ENCODE measurements at regions not wholly inside any gene's neighbourhood (a gene's known extent, or its start where the extent isn't known, plus 50 kb on each side); places are given as distances from the start of the nearest gene placed in this dataset.

- no peaks in the 10 kb centered on the region for H3K9me3 ChIP-seq
- H3K4me1 ChIP-seq = no peaks in the 10 kb centered on the region
- no peak overlapping the region for H3K27ac ChIP-seq
- WGBS, 2 donors = 93 to 98% methylated on average over 4 of the region's 4 CpGs
- no peaks in the 10 kb centered on the region for H3K36me3 ChIP-seq
- intact Hi-C loops (cut with DNase I) = no loop called here
- H3K4me3 ChIP-seq = no peak overlapping the region
- H3K27me3 ChIP-seq = no peaks in the 10 kb centered on the region
- TF ChIP-seq POLR2A (IDR thresholded peaks at IDR 0.05) (no peak), EP300 (IDR thresholded peaks at IDR 0.05) (no peak), POLR2AphosphoS5 (IDR thresholded peaks at IDR 0.05) (no peak)
- TF ChIP-seq, protein P1, sequence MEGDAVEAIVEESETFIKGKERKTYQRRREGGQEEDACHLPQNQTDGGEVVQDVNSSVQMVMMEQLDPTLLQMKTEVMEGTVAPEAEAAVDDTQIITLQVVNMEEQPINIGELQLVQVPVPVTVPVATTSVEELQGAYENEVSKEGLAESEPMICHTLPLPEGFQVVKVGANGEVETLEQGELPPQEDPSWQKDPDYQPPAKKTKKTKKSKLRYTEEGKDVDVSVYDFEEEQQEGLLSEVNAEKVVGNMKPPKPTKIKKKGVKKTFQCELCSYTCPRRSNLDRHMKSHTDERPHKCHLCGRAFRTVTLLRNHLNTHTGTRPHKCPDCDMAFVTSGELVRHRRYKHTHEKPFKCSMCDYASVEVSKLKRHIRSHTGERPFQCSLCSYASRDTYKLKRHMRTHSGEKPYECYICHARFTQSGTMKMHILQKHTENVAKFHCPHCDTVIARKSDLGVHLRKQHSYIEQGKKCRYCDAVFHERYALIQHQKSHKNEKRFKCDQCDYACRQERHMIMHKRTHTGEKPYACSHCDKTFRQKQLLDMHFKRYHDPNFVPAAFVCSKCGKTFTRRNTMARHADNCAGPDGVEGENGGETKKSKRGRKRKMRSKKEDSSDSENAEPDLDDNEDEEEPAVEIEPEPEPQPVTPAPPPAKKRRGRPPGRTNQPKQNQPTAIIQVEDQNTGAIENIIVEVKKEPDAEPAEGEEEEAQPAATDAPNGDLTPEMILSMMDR (IDR thresholded peaks at IDR 0.05) = no peak
- no peak for DNase-seq
These were observed 227.3 kb upstream of the DAB2 start for GRCh38 chr5:39652036-39652435.

GRCh38 chr5:39650008-39650762 is 225.4 kb upstream of the DAB2 start:
- DNase-seq = no peak
- Histone ChIP-seq H3K4me1 (no peaks in the 10 kb centered on the region), H3K4me3 (no peak overlapping the region), H3K27me3 (no peaks in the 10 kb centered on the region), H3K36me3 (no peaks in the 10 kb centered on the region), H3K9me3 (no peaks in the 10 kb centered on the region), H3K27ac (no peak overlapping the region)
- intact Hi-C loops (cut with DNase I) = no loop called here
- WGBS, 2 donors = 78 to 87% methylated on average over 1 of the region's 1 CpG
- no peak for TF ChIP-seq POLR2A (IDR thresholded peaks at IDR 0.05)
- no peak for TF ChIP-seq POLR2AphosphoS5 (IDR thresholded peaks at IDR 0.05)
- TF ChIP-seq EP300 (IDR thresholded peaks at IDR 0.05) = no peak
- TF ChIP-seq, protein P1 (IDR thresholded peaks at IDR 0.05) = no peak

- H3K27me3 ChIP-seq = no peaks in the 10 kb centered on the region
- intact Hi-C loops (cut with DNase I) = no loop called here
- H3K36me3 ChIP-seq = no peaks in the 10 kb centered on the region
- TF ChIP-seq, protein P1 (IDR thresholded peaks at IDR 0.05) = no peak
- no peak for TF ChIP-seq EP300 (IDR thresholded peaks at IDR 0.05)
- H3K4me1 ChIP-seq = no peaks in the 10 kb centered on the region
- H3K4me3 ChIP-seq = no peak overlapping the region
- no peak overlapping the region for H3K27ac ChIP-seq
- no peak for DNase-seq
- no peaks in the 10 kb centered on the region for H3K9me3 ChIP-seq
- 50 to 75% methylated on average over 7 of the region's 7 CpGs for WGBS, 2 donors
These were observed 224.1 kb upstream of the DAB2 start for GRCh38 chr5:39648848-39649227.

DNA sequence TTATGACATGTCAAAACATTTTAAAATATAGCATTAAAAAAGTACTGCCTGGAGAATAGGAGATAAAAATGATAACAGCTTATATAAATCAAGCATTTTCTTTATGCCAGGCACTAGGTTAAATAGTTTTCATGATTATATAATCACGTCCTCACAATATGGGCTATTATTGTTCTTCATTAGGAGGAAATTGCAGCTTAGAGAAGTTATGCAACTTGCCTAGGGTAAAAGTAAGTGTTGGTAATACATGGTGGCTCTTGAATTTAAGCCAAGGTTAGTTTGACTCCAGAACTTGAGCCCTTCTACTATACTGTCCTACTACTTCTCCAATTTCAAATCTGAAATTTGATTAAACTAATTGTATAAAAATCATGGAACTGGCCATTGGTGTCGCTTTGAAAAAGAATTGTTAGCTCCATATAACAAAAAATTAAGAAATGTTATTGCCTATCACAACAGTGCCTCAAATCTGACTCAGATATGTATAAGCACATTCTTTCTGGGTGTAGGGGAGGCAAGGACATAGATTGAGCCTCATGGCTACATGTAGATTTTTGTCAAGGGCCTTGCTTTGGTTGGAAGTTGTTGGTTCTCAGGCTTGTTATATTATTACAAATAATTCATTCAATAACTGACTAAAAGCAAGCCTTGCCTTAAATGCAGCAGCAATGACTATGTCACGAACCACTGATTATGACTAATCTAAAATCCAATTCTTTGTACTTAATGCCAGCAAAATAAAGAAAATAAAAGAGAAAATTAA is 223.5 kb upstream of the DAB2 start:
- no peak overlapping the region for H3K4me3 ChIP-seq
- TF ChIP-seq, protein P1 (IDR thresholded peaks at IDR 0.05) = no peak
- TF ChIP-seq POLR2AphosphoS5 (IDR thresholded peaks at IDR 0.05) (no peak), EP300 (IDR thresholded peaks at IDR 0.05) (no peak), POLR2A (IDR thresholded peaks at IDR 0.05) (no peak)
- H3K36me3 ChIP-seq = no peaks in the 10 kb centered on the region
- intact Hi-C loops (cut with DNase I) = no loop called here
- H3K4me1 ChIP-seq = no peaks in the 10 kb centered on the region
- WGBS, 2 donors = 81 to 85% methylated on average over 3 of the region's 3 CpGs
- H3K27me3 ChIP-seq = no peaks in the 10 kb centered on the region
- H3K9me3 ChIP-seq = no peaks in the 10 kb centered on the region
- DNase-seq = no peak
- no peak overlapping the region for H3K27ac ChIP-seq
